ENCODE measurements at regions not wholly inside any gene's neighbourhood (a gene's known extent, or its start where the extent isn't known, plus 50 kb on each side); places are given as distances from the start of the nearest gene placed in this dataset.

DNA sequence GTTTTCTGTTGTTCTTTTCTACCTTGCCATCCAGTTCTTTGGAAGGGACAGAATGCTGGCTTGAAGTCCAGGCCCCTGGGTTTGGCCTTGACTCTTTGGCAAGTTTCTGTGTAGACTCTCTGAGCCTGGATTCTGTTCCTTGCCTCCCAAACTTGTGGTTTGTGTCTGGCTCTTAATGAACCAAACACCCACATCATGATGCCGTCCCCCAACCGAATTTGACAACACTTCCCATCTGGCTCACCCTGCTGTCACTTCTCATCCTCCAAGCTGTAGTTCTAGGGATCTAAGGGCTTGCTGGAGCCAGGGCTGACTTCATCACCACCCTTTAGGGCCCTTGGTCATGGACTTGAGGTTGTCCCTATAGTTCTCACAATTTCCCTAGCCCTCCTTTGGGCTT is 68.9 kb upstream of the CELF4 start:
- TF ChIP-seq, protein P1, sequence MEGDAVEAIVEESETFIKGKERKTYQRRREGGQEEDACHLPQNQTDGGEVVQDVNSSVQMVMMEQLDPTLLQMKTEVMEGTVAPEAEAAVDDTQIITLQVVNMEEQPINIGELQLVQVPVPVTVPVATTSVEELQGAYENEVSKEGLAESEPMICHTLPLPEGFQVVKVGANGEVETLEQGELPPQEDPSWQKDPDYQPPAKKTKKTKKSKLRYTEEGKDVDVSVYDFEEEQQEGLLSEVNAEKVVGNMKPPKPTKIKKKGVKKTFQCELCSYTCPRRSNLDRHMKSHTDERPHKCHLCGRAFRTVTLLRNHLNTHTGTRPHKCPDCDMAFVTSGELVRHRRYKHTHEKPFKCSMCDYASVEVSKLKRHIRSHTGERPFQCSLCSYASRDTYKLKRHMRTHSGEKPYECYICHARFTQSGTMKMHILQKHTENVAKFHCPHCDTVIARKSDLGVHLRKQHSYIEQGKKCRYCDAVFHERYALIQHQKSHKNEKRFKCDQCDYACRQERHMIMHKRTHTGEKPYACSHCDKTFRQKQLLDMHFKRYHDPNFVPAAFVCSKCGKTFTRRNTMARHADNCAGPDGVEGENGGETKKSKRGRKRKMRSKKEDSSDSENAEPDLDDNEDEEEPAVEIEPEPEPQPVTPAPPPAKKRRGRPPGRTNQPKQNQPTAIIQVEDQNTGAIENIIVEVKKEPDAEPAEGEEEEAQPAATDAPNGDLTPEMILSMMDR (IDR thresholded peaks at IDR 0.05; ENCODE audit: low read depth, low read length, missing input control): no peak
- TF ChIP-seq, protein P2, sequence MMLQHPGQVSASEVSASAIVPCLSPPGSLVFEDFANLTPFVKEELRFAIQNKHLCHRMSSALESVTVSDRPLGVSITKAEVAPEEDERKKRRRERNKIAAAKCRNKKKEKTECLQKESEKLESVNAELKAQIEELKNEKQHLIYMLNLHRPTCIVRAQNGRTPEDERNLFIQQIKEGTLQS (IDR thresholded peaks at IDR 0.05): no peak
- TF ChIP-seq, protein P3, sequence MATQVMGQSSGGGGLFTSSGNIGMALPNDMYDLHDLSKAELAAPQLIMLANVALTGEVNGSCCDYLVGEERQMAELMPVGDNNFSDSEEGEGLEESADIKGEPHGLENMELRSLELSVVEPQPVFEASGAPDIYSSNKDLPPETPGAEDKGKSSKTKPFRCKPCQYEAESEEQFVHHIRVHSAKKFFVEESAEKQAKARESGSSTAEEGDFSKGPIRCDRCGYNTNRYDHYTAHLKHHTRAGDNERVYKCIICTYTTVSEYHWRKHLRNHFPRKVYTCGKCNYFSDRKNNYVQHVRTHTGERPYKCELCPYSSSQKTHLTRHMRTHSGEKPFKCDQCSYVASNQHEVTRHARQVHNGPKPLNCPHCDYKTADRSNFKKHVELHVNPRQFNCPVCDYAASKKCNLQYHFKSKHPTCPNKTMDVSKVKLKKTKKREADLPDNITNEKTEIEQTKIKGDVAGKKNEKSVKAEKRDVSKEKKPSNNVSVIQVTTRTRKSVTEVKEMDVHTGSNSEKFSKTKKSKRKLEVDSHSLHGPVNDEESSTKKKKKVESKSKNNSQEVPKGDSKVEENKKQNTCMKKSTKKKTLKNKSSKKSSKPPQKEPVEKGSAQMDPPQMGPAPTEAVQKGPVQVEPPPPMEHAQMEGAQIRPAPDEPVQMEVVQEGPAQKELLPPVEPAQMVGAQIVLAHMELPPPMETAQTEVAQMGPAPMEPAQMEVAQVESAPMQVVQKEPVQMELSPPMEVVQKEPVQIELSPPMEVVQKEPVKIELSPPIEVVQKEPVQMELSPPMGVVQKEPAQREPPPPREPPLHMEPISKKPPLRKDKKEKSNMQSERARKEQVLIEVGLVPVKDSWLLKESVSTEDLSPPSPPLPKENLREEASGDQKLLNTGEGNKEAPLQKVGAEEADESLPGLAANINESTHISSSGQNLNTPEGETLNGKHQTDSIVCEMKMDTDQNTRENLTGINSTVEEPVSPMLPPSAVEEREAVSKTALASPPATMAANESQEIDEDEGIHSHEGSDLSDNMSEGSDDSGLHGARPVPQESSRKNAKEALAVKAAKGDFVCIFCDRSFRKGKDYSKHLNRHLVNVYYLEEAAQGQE (IDR thresholded peaks at IDR 0.05): no peak
- TF ChIP-seq RAD21 (IDR thresholded peaks at IDR 0.05) (no peak), JUND (IDR thresholded peaks at IDR 0.05) (no peak), HNF4G (IDR thresholded peaks at IDR 0.05) (no peak), RXRA (IDR thresholded peaks at IDR 0.05) (no peak), SP1 (IDR thresholded peaks at IDR 0.05) (no peak), GABPA (IDR thresholded peaks at IDR 0.05 in 1 of 2, conservative IDR thresholded peaks at IDR 0.05 in 1 of 2) (no peak), FOXA2 (IDR thresholded peaks at IDR 0.05) (no peak), TAF1 (conservative IDR thresholded peaks at IDR 0.05) (no peak), YY1 (IDR thresholded peaks at IDR 0.05) (no peak)
- TF ChIP-seq, protein P4, sequence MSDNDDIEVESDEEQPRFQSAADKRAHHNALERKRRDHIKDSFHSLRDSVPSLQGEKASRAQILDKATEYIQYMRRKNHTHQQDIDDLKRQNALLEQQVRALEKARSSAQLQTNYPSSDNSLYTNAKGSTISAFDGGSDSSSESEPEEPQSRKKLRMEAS (IDR thresholded peaks at IDR 0.05): no peak
- TF ChIP-seq, protein P5, sequence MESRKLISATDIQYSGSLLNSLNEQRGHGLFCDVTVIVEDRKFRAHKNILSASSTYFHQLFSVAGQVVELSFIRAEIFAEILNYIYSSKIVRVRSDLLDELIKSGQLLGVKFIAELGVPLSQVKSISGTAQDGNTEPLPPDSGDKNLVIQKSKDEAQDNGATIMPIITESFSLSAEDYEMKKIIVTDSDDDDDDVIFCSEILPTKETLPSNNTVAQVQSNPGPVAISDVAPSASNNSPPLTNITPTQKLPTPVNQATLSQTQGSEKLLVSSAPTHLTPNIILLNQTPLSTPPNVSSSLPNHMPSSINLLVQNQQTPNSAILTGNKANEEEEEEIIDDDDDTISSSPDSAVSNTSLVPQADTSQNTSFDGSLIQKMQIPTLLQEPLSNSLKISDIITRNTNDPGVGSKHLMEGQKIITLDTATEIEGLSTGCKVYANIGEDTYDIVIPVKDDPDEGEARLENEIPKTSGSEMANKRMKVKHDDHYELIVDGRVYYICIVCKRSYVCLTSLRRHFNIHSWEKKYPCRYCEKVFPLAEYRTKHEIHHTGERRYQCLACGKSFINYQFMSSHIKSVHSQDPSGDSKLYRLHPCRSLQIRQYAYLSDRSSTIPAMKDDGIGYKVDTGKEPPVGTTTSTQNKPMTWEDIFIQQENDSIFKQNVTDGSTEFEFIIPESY (IDR thresholded peaks at IDR 0.05): no peak

Data from liver (tissue), 3 donors.